GM10266 (cell line): ENCODE measurements at regions not wholly inside any gene's neighbourhood (a gene's known extent, or its start where the extent isn't known, plus 50 kb on each side); places are given as distances from the start of the nearest gene placed in this dataset.

Source experiments
- DNase-seq: peaks from one replicate; pipeline ENCODE4 v3.0.0; 2012; ENCODE audit errors: extremely low spot score
- TF ChIP-seq, protein P1 (sequence below): IDR thresholded peaks from 2 replicates; pipeline ENCODE4 v1.5.1; 2012; ENCODE audit warnings: mild to moderate bottlenecking, low read depth; ENCODE audit not compliant: control insufficient read depth, insufficient read depth; ENCODE audit errors: missing control alignments

DNA sequence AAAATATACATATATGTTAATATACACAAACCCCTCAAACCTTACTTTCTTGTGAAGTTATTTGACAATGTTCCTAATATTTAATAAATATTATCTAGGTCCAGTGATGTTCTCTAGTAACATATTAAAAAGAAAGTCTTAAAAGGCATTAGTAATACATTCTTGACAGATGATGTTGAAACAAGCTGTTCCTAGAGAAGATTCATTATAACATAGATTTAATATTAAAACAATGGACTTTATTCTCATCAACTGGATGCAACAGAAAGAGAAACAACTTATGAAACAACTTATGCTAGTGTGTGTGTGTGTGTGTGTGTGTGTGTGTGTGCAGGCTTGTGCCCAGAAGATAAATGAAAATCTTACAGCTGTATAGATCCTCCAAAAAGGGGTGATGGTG is 68.5 kb upstream of the PLXNA2 start:
- TF ChIP-seq, protein P1, sequence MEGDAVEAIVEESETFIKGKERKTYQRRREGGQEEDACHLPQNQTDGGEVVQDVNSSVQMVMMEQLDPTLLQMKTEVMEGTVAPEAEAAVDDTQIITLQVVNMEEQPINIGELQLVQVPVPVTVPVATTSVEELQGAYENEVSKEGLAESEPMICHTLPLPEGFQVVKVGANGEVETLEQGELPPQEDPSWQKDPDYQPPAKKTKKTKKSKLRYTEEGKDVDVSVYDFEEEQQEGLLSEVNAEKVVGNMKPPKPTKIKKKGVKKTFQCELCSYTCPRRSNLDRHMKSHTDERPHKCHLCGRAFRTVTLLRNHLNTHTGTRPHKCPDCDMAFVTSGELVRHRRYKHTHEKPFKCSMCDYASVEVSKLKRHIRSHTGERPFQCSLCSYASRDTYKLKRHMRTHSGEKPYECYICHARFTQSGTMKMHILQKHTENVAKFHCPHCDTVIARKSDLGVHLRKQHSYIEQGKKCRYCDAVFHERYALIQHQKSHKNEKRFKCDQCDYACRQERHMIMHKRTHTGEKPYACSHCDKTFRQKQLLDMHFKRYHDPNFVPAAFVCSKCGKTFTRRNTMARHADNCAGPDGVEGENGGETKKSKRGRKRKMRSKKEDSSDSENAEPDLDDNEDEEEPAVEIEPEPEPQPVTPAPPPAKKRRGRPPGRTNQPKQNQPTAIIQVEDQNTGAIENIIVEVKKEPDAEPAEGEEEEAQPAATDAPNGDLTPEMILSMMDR = no peak
- no peak for DNase-seq

DNA sequence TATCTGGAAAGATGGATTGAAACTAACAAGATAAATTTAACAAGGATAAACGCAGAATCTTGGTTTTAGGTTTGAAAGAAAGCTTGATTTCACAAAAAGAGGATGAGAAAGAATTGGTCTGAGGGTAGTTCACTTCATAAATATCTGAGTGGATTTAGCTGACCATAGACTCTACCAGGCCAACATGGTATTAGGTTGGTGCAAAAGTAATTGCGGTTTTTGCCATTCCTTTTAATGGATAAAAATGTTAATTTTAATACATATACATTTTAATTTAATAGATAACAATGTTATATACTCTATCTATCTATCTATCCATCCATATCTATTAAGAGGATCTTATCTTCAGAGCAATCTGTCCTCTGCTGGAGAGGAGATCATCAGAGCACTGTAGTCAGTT is 70.2 kb upstream of the PLXNA2 start:
- TF ChIP-seq, protein P1 = no peak
- DNase-seq = no peak

DNA sequence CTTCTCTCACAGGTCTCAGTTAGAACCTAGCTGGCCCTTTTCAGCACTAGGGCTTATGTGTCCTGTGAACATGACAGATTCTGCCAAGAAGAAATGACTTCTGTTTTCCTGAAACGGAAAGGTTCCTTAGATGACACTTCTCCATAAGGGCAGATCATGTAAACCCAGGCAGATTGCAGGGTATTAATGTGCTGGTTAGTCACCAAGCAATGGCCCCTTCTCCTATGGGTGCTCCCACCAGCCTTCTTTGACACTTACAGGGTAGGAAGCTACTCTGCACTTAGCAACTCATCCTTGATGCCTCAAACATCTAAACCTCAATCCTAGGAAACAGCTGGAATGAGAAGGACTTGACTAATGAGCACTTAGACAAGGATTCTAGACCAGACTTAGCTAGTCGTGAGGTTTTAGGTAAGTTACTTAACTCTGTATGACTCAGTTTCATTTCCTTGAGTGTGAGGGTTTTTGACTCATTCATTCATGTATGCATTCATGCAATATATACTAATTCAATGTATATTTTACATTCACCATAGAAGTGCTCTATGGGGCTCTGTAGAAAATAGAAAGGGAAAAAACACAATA is 74.1 kb upstream of the PLXNA2 start:
- TF ChIP-seq, protein P1 = no peak
- DNase-seq = no peak

DNA sequence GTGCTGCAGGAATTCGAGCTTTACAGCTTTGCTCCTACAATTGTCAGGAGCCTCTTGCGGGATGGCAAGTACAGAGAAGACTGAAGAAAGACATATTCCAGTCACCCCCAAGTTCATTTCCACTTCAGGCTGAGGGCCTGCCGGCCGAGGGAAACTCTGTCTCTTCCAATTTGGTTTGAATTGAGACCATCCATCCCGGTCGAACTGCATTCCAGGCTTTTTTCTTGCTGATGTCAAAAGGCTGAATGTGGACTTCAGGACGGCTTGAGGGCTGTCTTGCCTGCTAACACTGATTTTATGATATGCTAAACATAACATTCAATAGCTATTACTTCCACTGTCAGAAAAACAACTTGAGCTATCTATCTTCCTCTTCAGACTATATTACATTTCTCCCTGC is 79.8 kb upstream of the PLXNA2 start:
- TF ChIP-seq, protein P1 = no peak
- DNase-seq = no peak

DNA sequence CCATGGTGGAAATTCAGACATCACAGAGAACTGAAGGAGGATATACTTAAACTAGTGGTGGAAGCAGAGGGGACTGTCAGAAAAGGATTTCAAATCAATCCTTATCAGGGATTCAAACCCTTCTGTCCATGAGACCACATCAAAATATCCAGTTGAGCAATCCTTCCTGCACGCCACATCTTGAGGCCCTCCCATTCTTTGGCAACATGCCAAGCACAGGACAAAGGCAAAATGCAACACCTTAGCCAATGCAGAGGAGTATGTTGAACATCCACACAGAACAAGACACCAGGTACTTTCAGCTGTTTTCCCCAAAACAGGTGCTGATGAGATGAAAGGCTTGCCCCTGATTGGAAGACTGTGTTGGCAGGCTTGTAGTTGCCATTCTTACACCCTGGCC is 81.8 kb upstream of the PLXNA2 start:
- DNase-seq = no peak
- TF ChIP-seq, protein P1 = no peak

DNA sequence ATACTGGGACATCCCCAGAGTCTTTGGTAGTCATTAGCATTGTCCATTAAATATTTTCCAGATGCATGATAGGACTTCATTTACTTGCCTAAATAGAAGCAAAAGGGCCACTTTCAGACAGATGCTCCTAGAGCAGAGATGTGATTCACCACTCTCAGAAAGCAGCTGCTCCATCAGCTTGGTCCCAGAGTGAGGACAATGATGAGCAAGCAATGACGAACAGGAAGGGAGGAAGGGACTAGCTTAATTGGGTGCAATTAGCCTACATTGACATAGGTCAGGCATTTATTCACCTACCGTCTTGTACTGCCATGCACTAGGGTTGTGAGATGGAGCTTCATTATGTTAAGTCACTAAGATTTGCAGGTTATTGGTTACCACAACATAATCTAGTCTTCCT is 85.1 kb upstream of the PLXNA2 start:
- no peak for DNase-seq
- TF ChIP-seq, protein P1 = no peak

DNA sequence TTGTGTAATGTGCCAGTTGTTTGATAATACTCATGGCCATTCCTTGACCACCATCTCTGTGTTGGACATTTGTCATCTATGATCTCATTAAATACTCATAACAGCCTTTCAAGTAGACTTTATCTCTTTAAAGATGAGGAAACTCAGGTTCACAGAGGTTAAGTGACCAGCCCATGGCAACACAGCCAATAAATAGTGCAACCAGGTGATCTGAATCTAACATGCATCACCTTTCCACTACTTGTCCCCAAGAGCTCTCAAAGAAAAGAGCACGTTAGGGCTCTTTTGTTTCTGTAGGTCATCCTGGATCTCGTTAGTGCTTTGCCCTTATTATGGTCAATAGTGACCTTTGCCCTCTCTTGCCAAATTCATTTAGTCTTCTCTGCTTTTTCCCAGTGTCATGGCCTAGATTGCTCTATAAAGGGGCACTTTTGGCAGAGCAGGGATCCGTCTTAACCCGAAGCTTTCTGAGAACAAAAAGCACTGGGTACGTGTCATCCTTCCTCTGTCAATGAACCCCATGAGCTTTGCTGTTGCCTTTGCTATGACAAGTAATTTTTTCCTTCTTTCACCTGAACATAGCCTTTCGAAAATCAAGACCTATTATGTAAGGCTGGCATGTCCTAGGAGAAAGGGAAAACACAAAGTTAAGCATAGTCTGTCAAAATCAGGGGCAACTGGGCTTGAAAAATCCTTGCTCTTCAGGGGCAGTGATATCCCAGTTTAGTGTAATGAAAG is 88.0 kb upstream of the PLXNA2 start:
- TF ChIP-seq, protein P1 = no peak
- no peak for DNase-seq
